ENCODE measurements at regions not wholly inside any gene's neighbourhood (a gene's known extent, or its start where the extent isn't known, plus 50 kb on each side); places are given as distances from the start of the nearest gene placed in this dataset.

- H3K4me1 ChIP-seq (ENCODE audit: insufficient read depth) = peaks cover under 1% of the 10 kb centered on the region
- no peaks in the 10 kb centered on the region for H4K20me1 ChIP-seq (ENCODE audit: insufficient read depth, poor library complexity, severe bottlenecking)
- no peaks in the 10 kb centered on the region for H3K9me2 ChIP-seq (replicated peaks; ENCODE audit: insufficient read depth)
- 86% methylated on average over 16 of the region's 17 CpGs for WGBS (ENCODE audit: low lambda C conversion rate, missing lambda C conversion rate)
- no peak overlapping the region for H3K27ac ChIP-seq
- H3K4me2 ChIP-seq = no peak overlapping the region
- H2AFZ ChIP-seq = no peak overlapping the region
- no peaks in the 10 kb centered on the region for H3K36me3 ChIP-seq (replicated peaks; ENCODE audit: insufficient read depth, low read depth)
- H3K79me2 ChIP-seq = no peaks in the 10 kb centered on the region
- H3K9me3 ChIP-seq (ENCODE audit: low read depth) = no peaks in the 10 kb centered on the region
- no peak overlapping the region for H3K4me3 ChIP-seq
- TF ChIP-seq, protein P1, sequence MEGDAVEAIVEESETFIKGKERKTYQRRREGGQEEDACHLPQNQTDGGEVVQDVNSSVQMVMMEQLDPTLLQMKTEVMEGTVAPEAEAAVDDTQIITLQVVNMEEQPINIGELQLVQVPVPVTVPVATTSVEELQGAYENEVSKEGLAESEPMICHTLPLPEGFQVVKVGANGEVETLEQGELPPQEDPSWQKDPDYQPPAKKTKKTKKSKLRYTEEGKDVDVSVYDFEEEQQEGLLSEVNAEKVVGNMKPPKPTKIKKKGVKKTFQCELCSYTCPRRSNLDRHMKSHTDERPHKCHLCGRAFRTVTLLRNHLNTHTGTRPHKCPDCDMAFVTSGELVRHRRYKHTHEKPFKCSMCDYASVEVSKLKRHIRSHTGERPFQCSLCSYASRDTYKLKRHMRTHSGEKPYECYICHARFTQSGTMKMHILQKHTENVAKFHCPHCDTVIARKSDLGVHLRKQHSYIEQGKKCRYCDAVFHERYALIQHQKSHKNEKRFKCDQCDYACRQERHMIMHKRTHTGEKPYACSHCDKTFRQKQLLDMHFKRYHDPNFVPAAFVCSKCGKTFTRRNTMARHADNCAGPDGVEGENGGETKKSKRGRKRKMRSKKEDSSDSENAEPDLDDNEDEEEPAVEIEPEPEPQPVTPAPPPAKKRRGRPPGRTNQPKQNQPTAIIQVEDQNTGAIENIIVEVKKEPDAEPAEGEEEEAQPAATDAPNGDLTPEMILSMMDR (IDR thresholded peaks at IDR 0.05; ENCODE audit: poor library complexity) = peak; percentile 29
- TF ChIP-seq EZH2phosphoT487 (IDR thresholded peaks at IDR 0.05; ENCODE audit: low read depth, severe bottlenecking, unreplicated experiment) (no peak), EZH2 (IDR thresholded peaks at IDR 0.05; ENCODE audit: borderline replicate concordance) (no peak)
- no peak for DNase-seq (ENCODE audit: low spot score)
- H3K27me3 ChIP-seq = no peaks in the 10 kb centered on the region
These were observed 184.8 kb upstream of the GSE1 start for GRCh38 chr16:85428168-85428898.

DNA sequence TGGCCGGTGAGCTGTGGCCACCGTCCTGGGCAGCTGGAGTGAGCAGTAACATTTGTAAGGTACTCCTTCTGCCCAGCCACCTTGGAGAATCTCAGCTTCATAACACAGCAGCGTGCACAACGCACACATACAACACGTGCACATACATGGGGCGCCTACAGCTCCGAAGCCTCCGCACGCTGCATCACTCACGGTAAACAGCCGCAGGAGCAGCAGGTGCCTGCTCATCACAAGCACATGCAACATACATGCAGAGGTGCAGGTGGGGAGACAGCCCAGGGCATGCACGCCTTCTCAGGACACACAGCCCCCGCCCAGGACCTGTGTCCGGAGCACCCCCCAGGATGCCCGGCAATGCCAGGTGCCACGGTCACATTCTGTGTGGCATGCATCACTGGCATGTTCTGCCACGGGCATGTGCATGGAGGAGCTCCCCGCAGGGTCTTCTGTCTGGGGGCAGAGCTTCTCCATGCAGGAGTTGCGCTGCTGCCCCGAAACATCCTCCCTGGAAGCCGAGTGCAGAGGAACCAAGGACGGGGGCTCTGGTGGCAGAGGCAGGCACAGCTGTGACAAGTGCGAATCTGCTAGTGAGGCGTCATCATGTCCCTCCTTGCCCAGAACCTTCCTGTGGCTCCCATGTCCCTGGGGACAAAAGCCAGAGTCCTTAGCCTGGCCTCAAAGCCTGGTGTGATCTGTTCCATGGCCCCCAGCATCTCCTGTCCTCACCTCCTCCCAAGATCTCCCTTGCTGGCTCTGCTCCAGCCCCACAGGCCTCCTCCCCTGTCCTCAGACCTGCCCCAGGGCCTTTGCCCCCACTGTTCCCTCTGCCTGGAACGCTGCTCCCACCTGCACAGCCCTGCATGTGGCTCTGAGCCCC lies 184.0 kb upstream of the GSE1 start:
- 93% methylated on average over 25 of the region's 25 CpGs for WGBS (ENCODE audit: low lambda C conversion rate, missing lambda C conversion rate)
- DNase-seq (ENCODE audit: low spot score) = no peak

DNA sequence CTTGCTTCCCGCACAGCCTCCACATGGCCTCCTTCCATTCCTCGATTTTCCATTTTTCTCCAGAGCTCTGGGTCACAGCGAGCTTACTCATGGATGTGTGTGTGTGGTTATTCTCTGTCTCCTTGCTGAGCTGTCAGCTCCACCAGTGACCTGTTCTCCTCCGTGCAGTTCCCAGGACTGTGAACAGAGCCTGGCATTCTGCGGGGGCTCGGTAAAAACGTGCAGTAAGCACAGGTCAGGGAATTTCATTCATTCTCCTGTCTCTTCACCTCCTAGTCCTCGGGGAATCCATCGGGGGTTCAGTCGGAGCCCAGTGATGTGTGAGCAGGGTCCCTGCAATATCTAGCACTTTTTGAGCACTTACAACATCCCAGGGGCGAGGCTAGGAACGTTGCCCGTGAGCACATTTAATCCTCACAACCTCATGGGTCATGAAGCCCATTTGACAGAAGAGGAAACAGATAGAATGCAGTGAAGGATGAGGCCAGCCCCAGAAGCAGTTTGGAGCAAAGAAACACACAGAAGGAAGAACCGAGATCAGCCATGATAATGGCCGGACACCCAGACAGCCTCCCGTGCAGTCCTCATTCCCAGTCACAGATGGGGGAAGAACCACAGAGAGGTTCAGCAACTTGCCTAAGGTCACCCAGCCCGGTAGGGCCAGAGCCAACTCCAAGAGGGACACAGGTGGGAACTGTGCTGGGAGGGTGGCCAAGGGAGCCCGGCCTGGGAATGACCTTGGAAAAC lies 183.2 kb upstream of the GSE1 start:
- Histone ChIP-seq H3K9me3 (ENCODE audit: low read depth) (no peaks in the 10 kb centered on the region), H3K4me1 (ENCODE audit: insufficient read depth) (no peaks in the 10 kb centered on the region), H3K36me3 (replicated peaks; ENCODE audit: insufficient read depth, low read depth) (no peaks in the 10 kb centered on the region), H2AFZ (no peak overlapping the region), H3K79me2 (no peaks in the 10 kb centered on the region), H3K4me3 (no peak overlapping the region), H3K4me2 (peak overlapping the region; percentile 7), H3K9me2 (replicated peaks; ENCODE audit: insufficient read depth) (no peaks in the 10 kb centered on the region), H3K27me3 (no peaks in the 10 kb centered on the region), H3K27ac (no peak overlapping the region), H4K20me1 (ENCODE audit: insufficient read depth, poor library complexity, severe bottlenecking) (no peaks in the 10 kb centered on the region)
- no peak for DNase-seq (ENCODE audit: low spot score)
- 82% methylated on average over 18 of the region's 18 CpGs for WGBS (ENCODE audit: low lambda C conversion rate, missing lambda C conversion rate)
- TF ChIP-seq EZH2 (IDR thresholded peaks at IDR 0.05; ENCODE audit: borderline replicate concordance) (no peak), EZH2phosphoT487 (IDR thresholded peaks at IDR 0.05; ENCODE audit: low read depth, severe bottlenecking, unreplicated experiment) (no peak)
- TF ChIP-seq, protein P1 (IDR thresholded peaks at IDR 0.05; ENCODE audit: poor library complexity) = no peak

More for the DNA sequence above, 184.0 kb upstream of the GSE1 start:
- no peaks in the 10 kb centered on the region for H3K9me2 ChIP-seq (replicated peaks; ENCODE audit: insufficient read depth)
- no peak overlapping the region for H2AFZ ChIP-seq
- H3K4me2 ChIP-seq = no peak overlapping the region
- H3K27ac ChIP-seq = no peak overlapping the region
- no peaks in the 10 kb centered on the region for H3K36me3 ChIP-seq (replicated peaks; ENCODE audit: insufficient read depth, low read depth)
- no peaks in the 10 kb centered on the region for H3K79me2 ChIP-seq
- H3K9me3 ChIP-seq (ENCODE audit: low read depth) = no peaks in the 10 kb centered on the region
- TF ChIP-seq EZH2phosphoT487 (IDR thresholded peaks at IDR 0.05; ENCODE audit: low read depth, severe bottlenecking, unreplicated experiment) (no peak), EZH2 (IDR thresholded peaks at IDR 0.05; ENCODE audit: borderline replicate concordance) (no peak)
- TF ChIP-seq, protein P1 (IDR thresholded peaks at IDR 0.05; ENCODE audit: poor library complexity) = no peak
- H3K4me3 ChIP-seq = no peak overlapping the region
- H3K27me3 ChIP-seq = no peaks in the 10 kb centered on the region
- no peaks in the 10 kb centered on the region for H4K20me1 ChIP-seq (ENCODE audit: insufficient read depth, poor library complexity, severe bottlenecking)
- H3K4me1 ChIP-seq (ENCODE audit: insufficient read depth) = no peaks in the 10 kb centered on the region

Data from hepatocyte (in vitro differentiated cells).